ENCODE measurements at regions not wholly inside any gene's neighbourhood (a gene's known extent, or its start where the extent isn't known, plus 50 kb on each side); places are given as distances from the start of the nearest gene placed in this dataset.
"Not testable (repeated sequence)": the region's sequence is repeated elsewhere in the genome, so short reads cannot be mapped to it uniquely, and the experiment has no call there.

- Mint-ChIP-seq H3K36me3 (no peaks in the 10 kb centered on the region), H3K9me3 (no peaks in the 10 kb centered on the region), H3K27me3 (peaks cover 23% of the 10 kb centered on the region), H3K27ac (no peak overlapping the region), H3K4me1 (no peaks in the 10 kb centered on the region), H3K4me3 (no peak overlapping the region)
- CTCF ChIA-PET = no interaction called here
- no peak for DNase-seq
Observed at GRCh38 chr6:37766717-37767116, 52.8 kb upstream of the ZFAND3 start.

DNA sequence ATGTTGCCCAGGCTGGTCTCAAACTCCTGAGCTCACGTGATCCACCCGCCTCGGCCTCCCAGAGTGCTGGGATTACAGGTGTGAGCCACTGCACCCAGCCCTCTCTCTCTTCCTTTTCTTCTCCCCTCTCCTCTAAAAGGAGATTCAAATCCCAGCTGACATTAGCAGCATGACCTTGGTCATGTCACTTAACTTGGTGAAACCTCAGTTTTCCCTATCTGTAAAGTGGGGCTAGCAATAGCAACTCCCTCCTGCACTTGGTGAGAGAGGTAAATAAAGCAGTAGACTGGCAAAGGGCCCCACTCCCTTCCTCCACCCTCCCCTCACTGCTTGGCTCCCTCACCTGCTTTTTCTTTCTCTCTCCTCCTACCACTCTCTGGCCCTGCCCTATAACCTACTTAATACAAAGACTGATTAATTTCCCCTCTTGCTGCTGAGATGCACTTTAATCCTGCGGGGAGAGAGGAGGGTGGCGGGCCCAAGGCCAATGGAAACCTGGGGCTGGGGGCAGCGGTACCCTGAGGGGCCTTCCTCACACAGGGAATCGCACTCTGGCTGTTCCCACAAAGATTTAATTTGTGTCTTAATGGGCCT, 54.2 kb upstream of the ZFAND3 start:
- Mint-ChIP-seq H3K27ac (no peak overlapping the region), H3K4me3 (no peak overlapping the region), H3K36me3 (no peaks in the 10 kb centered on the region), H3K4me1 (no peaks in the 10 kb centered on the region), H3K27me3 (peaks cover 23% of the 10 kb centered on the region), H3K9me3 (no peaks in the 10 kb centered on the region)
- DNase-seq = no peak
- CTCF ChIA-PET = no interaction called here

DNA sequence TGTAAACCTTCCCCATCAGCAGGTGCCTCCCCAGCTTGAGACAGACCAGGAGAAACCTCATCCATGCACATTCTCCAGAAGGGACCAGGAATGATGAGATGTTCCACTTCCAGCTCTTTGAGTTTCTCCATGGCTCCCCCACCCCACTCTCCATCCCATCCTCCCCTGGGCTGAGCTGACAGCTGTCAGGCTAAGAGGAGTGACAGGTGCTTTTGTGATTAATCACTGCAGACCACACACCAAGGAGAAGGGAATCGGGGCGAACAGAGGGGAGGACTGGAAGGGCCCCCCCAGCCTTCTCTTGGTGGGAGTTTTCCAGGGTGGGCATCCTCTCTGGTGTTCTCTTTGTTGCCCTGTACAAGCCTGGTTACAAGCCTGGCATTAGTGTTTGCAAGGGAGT, 56.1 kb upstream of the ZFAND3 start:
- DNase-seq = no peak
- Mint-ChIP-seq H3K4me3 (no peak overlapping the region), H3K27me3 (peaks cover 35% of the 10 kb centered on the region), H3K4me1 (no peaks in the 10 kb centered on the region), H3K9me3 (no peaks in the 10 kb centered on the region), H3K27ac (no peak overlapping the region), H3K36me3 (no peaks in the 10 kb centered on the region)
- CTCF ChIA-PET = no interaction called here

GRCh38 chr6:37762806-37763205, 56.7 kb upstream of the ZFAND3 start:
- H3K27ac Mint-ChIP-seq = no peak overlapping the region
- DNase-seq = no peak
- H3K27me3 Mint-ChIP-seq = peaks cover 35% of the 10 kb centered on the region
- H3K36me3 Mint-ChIP-seq = no peaks in the 10 kb centered on the region
- no peaks in the 10 kb centered on the region for H3K4me1 Mint-ChIP-seq
- H3K9me3 Mint-ChIP-seq = no peaks in the 10 kb centered on the region
- H3K4me3 Mint-ChIP-seq = no peak overlapping the region
- CTCF ChIA-PET = no interaction called here

DNA sequence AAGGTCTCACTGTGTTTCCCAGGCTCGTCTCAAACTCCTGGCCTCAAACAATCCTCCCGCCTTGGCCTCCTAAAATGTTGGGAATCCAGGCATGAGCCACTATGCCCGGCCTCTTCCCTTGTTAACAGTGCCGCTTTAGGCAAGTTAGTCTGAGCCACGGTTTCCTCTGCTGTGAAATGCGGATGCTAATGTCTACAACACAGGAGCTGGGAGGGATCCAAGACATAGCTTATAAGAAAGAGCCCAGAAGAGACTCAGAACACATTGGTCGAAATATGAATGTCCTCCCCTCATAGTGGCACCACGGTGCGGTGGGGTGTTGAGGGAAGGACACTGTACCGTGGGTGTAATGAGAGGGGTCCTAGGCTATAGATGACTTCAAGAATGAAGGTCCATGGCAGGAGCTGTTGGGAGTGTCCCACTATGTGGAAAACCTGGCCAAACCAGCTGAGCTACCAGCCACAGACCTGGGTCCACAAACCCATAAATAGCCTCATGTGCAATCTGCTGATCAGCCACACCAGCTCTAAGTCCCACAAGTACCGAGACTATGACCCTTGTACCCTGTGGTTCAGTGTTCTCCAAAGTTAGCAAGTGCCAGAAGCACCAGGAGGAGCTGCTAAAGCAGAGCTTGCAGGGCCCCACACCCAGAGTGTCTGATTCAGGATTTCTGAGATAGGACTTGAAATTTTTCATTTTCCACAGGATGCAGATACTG, 57.8 kb upstream of the ZFAND3 start:
- no peaks in the 10 kb centered on the region for H3K36me3 Mint-ChIP-seq
- H3K4me3 Mint-ChIP-seq = no peak overlapping the region
- no peaks in the 10 kb centered on the region for H3K9me3 Mint-ChIP-seq
- H3K27ac Mint-ChIP-seq = no peak overlapping the region
- CTCF ChIA-PET = no interaction called here
- no peak for DNase-seq
- peaks cover 35% of the 10 kb centered on the region for H3K27me3 Mint-ChIP-seq
- no peaks in the 10 kb centered on the region for H3K4me1 Mint-ChIP-seq

- Mint-ChIP-seq H3K27me3 (peaks cover 36% of the 10 kb centered on the region), H3K4me3 (no peak overlapping the region), H3K4me1 (no peaks in the 10 kb centered on the region), H3K9me3 (no peaks in the 10 kb centered on the region), H3K27ac (no peak overlapping the region), H3K36me3 (no peaks in the 10 kb centered on the region)
- DNase-seq = no peak
- CTCF ChIA-PET = no interaction called here
Observed at GRCh38 chr6:37759221-37760144, 60.0 kb upstream of the ZFAND3 start.

DNA sequence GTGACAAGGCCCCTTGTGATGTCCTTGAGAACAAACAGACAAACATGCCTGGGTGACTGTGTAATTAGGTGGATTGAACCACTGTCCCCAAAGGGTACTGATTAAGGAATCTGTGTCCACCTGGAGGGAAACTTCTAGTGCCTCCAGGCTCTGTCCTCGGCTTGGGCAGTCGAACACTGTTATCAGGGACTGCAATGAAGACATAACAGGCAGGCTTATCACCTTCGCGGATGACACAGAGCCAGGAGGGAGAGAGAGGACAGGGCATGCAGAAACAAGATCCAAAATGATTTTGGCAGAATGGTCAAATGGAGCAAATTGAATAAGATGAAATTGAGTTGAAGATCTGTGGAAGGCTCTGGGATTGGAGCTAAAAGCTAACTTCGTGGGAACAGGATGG, 60.9 kb upstream of the ZFAND3 start:
- H3K27me3 Mint-ChIP-seq = peaks cover 32% of the 10 kb centered on the region
- H3K4me3 Mint-ChIP-seq = no peak overlapping the region
- DNase-seq = no peak
- H3K27ac Mint-ChIP-seq = no peak overlapping the region
- CTCF ChIA-PET = no interaction called here
- H3K36me3 Mint-ChIP-seq = no peaks in the 10 kb centered on the region
- no peaks in the 10 kb centered on the region for H3K9me3 Mint-ChIP-seq
- H3K4me1 Mint-ChIP-seq = no peaks in the 10 kb centered on the region

- Mint-ChIP-seq H3K9me3 (no peaks in the 10 kb centered on the region), H3K36me3 (no peaks in the 10 kb centered on the region), H3K4me1 (no peaks in the 10 kb centered on the region), H3K27me3 (peaks cover 28% of the 10 kb centered on the region), H3K4me3 (no peak overlapping the region), H3K27ac (no peak overlapping the region)
- CTCF ChIA-PET = no interaction called here
- DNase-seq = no peak
Observed at GRCh38 chr6:37758234-37758633, 60.6 kb upstream of the MDGA1 start.

DNA sequence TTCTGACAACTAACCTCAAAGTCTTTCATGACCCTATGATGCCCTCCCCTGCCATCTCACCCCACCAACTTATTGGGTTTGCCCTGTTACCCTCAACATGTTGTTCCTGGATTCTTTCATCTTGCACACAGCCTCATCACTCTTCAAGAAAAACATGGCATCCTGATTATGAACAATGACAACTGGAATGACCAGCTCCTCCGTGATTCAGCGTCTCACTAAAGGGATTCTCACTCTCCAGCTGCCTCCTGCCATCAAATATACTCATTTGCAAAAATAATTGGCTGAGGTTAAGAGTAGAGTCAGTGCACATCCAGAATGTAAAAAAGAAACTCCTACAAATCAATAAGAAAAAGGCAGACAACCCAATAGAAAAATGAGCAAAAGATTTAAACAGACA, 59.7 kb upstream of the MDGA1 start:
- CTCF ChIA-PET = interaction anchor here (1.0 kb wide), 1 partner anchor 15 kb away, joined by 3 read pairs; no protein-coding TSS in a partner anchor

DNA sequence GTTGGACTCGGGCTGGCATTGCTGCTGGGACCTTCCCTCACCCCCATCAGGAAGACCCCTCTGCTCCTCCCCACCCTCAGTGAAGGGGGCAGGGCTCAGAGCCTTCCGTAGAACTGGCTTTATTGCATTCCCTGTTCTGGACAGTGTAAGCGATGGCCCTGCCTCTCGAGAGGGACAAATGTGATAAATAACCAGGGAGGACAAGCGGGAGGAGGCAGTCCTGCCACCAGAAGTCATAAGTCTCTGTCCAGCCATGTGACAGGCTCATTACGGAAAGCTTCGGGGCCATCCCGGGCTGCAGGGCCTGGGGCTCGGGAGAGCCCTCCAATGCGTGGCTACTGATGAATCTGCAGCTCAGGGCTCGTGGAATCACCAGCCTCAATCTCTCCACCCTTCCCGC, 58.5 kb upstream of the MDGA1 start:
- H3K9me3 Mint-ChIP-seq = no peaks in the 10 kb centered on the region
- DNase-seq = no peak
- H3K36me3 Mint-ChIP-seq = no peaks in the 10 kb centered on the region
- no peaks in the 10 kb centered on the region for H3K4me1 Mint-ChIP-seq
- H3K27me3 Mint-ChIP-seq = peaks cover 21% of the 10 kb centered on the region
- CTCF ChIA-PET = no interaction called here
- no peak overlapping the region for H3K27ac Mint-ChIP-seq
- no peak overlapping the region for H3K4me3 Mint-ChIP-seq

More for the DNA sequence above, 59.7 kb upstream of the MDGA1 start:
- H3K4me3 Mint-ChIP-seq = no peak overlapping the region
- H3K9me3 Mint-ChIP-seq = no peaks in the 10 kb centered on the region
- H3K36me3 Mint-ChIP-seq = no peaks in the 10 kb centered on the region
- H3K27me3 Mint-ChIP-seq = peaks cover 21% of the 10 kb centered on the region
- no peaks in the 10 kb centered on the region for H3K4me1 Mint-ChIP-seq
- DNase-seq = no peak
- H3K27ac Mint-ChIP-seq = no peak overlapping the region

GRCh38 chr6:37752718-37753117, 55.0 kb upstream of the MDGA1 start:
- CTCF ChIA-PET = no interaction called here
- no peaks in the 10 kb centered on the region for H3K36me3 Mint-ChIP-seq
- no peak for DNase-seq
- no peaks in the 10 kb centered on the region for H3K9me3 Mint-ChIP-seq
- H3K27me3 Mint-ChIP-seq = peaks cover 19% of the 10 kb centered on the region
- no peak overlapping the region for H3K27ac Mint-ChIP-seq
- no peaks in the 10 kb centered on the region for H3K4me1 Mint-ChIP-seq
- H3K4me3 Mint-ChIP-seq = no peak overlapping the region

- not testable (repeated sequence) for H3K4me3 Mint-ChIP-seq, H3K9me3 Mint-ChIP-seq
Observed at GRCh38 chr6:37749367-37749766, 51.7 kb upstream of the MDGA1 start.

GRCh38 chr6:37748118-37748517, 50.4 kb upstream of the MDGA1 start:
- no peaks in the 10 kb centered on the region for H3K36me3 Mint-ChIP-seq
- no peak overlapping the region for H3K4me3 Mint-ChIP-seq
- no peak overlapping the region for H3K27ac Mint-ChIP-seq
- CTCF ChIA-PET = no interaction called here
- no peaks in the 10 kb centered on the region for H3K9me3 Mint-ChIP-seq
- no peak for DNase-seq
- peaks cover 30% of the 10 kb centered on the region for H3K27me3 Mint-ChIP-seq
- H3K4me1 Mint-ChIP-seq = no peaks in the 10 kb centered on the region

More at GRCh38 chr6:37749367-37749766, 51.7 kb upstream of the MDGA1 start:
- H3K27me3 Mint-ChIP-seq = peaks cover 18% of the 10 kb centered on the region
- CTCF ChIA-PET, H3K27ac Mint-ChIP-seq, H3K4me1 Mint-ChIP-seq, H3K36me3 Mint-ChIP-seq, DNase-seq: not testable (repeated sequence)

All from activated naive CD4-positive, alpha-beta T cell treated with anti-CD3 and anti-CD28 coated beads, Interleukin-2, amount 10 ng/mL, durations not matched to agents 7 days and 5 days (primary cell).